OCI-LY1 (cell line): ENCODE measurements at regions not wholly inside any gene's neighbourhood (a gene's known extent, or its start where the extent isn't known, plus 50 kb on each side); places are given as distances from the start of the nearest gene placed in this dataset.

Experiments used
- CTCF ChIP-seq: fragments of 200-600 bp; sonication (generic), shearing (Covaris generic); IDR thresholded peaks from 2 replicates; pipeline ENCODE4 v1.5.1; 2017; ENCODE audit warnings: mild to moderate bottlenecking, antibody characterized with exemption, low read length, moderate library complexity, mixed read lengths
- EZH2 ChIP-seq: fragments of 200-600 bp; sonication (generic), shearing (Covaris generic); IDR thresholded peaks from 2 replicates; pipeline ENCODE4 v1.8.0; 2017; ENCODE audit warnings: borderline replicate concordance, mixed run types, mild to moderate bottlenecking, antibody characterized with exemption, low read length, moderate library complexity, mixed read lengths

GRCh38 chr4:164109503-164109902 is 615.0 kb downstream of the TMA16 start:
- TF ChIP-seq CTCF (no peak), EZH2 (no peak)
